A673 (cell line): ENCODE measurements at regions not wholly inside any gene's neighbourhood (a gene's known extent, or its start where the extent isn't known, plus 50 kb on each side); places are given as distances from the start of the nearest gene placed in this dataset.
A peak's percentile ranks its signal among the peaks of the same experiment; 100 is the strongest.

Source experiments
- BruUV-seq: library from RNA; stranded (reverse); fragments of 400-500 nt; replicated peaks from 2 replicates; lab custom pipeline; 2021; lab: Mats Ljungman, UMichigan
- CTCF ChIA-PET: fragments of 300-600 bp; sonication (Branson Sonifier 250); formaldehyde crosslinking; loops from one replicate; lab custom pipeline; 2022; ENCODE audit warnings: antibody characterized with exemption; lab: Charles Lee
- POLR2A ChIA-PET: fragments of 300-600 bp; sonication (Branson Sonifier 250); formaldehyde crosslinking; loops from one replicate; lab custom pipeline; 2022; ENCODE audit warnings: antibody characterized with exemption; ENCODE audit not compliant: low non-redundant PET; lab: Charles Lee
- DNase-seq: peaks from one replicate; pipeline ENCODE4 v3.0.0-alpha.2; 2015; ENCODE audit warnings: low spot score
- H3K27ac ChIP-seq: fragments of 200-600 bp; sonication (generic); 2 replicates; pipeline ENCODE4 v1.5.1; 2016; ENCODE audit warnings: mixed run types, low read depth, mild to moderate bottlenecking, mixed read lengths, antibody characterized with exemption, low read length; ENCODE audit not compliant: poor library complexity, severe bottlenecking
- H3K27me3 ChIP-seq: fragments of 200-600 bp; sonication (generic); replicated peaks from 2 replicates; pipeline ENCODE4 v1.6.1; 2017; ENCODE audit warnings: mixed run types, low read depth, mild to moderate bottlenecking, mixed read lengths, antibody characterized with exemption, low read length; ENCODE audit not compliant: insufficient read depth, poor library complexity
- H3K36me3 ChIP-seq: fragments of 200-600 bp; sonication (generic); 2 replicates; pipeline ENCODE4 v1.6.1; 2016; ENCODE audit warnings: mixed run types, mild to moderate bottlenecking, mixed read lengths, antibody characterized with exemption, low read length; ENCODE audit not compliant: insufficient read depth, poor library complexity, severe bottlenecking
- H3K4me1 ChIP-seq: fragments of 200-600 bp; sonication (generic); 2 replicates; pipeline ENCODE4 v1.6.1; 2017; ENCODE audit warnings: mixed run types, mild to moderate bottlenecking, mixed read lengths, antibody characterized with exemption, low read length; ENCODE audit not compliant: insufficient read depth, poor library complexity, severe bottlenecking
- H3K4me3 ChIP-seq: fragments of 200-600 bp; sonication (generic); 2 replicates; pipeline ENCODE4 v1.5.1; 2016; ENCODE audit warnings: low read depth, mixed run types, mild to moderate bottlenecking, mixed read lengths, low read length; ENCODE audit not compliant: poor library complexity, severe bottlenecking
- H3K9me3 ChIP-seq: fragments of 200-600 bp; sonication (generic); 2 replicates; pipeline ENCODE4 v1.6.1; 2016; ENCODE audit warnings: mixed run types, low read depth, mild to moderate bottlenecking, mixed read lengths, antibody characterized with exemption, low read length; ENCODE audit not compliant: poor library complexity, severe bottlenecking
- EZH2 ChIP-seq: fragments of 200-600 bp; sonication (generic); IDR thresholded peaks from 2 replicates; pipeline ENCODE4 v1.6.1; 2017; ENCODE audit warnings: borderline replicate concordance, low read depth, mild to moderate bottlenecking, mixed read lengths, antibody characterized with exemption, low read length; ENCODE audit not compliant: poor library complexity, severe bottlenecking
- intact Hi-C: fragments of 100-400 bp; cut with micrococcal nuclease; formaldehyde crosslinking; loops from one replicate; pipeline ENCODE4 v1.10.0; 2022; ENCODE audit not compliant: unreplicated experiment
- TF ChIP-seq, protein P1 (sequence below): fragments of 300-800, 200-600 bp; sonication (generic); conservative IDR thresholded peaks from 2 replicates; pipeline ENCODE4 v1.5.1; 2017; ENCODE audit warnings: low read depth, mild to moderate bottlenecking, antibody characterized with exemption, low read length, moderate library complexity, mixed read lengths

DNA sequence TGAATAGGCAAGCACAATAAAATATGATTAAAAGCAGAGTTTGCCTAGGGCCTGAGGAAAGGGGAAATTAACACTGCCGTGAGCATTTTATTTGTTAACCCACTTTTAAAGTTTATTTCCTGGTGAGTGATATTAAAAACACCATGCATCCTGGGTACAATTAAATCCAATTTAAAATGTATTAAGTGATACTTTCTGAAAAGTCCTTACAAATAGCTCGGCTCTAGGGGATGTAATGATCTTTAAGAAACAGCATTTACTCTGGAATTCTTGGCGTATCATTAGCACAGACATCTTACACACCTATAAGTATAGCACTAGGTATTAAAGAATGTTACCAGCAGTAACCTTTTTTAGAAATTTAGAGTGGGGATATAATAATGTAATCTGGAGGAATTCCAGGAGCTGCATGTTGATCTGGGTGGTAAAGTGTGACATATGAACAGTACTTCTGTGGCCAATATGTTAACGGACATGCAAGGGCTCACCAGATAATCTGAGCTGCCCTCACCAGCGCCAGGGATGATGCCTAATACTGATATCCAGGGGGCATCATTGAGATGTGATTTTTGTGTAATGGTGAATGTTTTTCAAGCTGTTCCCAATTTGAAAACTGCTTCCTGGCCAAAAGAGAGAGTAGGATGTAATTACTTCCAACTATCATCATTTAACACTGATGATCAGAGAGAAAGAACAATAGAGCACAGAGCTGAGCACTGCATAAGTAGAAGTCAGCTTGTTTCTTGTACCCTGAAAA lies 235.9 kb downstream of the DSEL start:
- intact Hi-C loops = no loop called here
- peak; percentile 53 for DNase-seq
- Histone ChIP-seq H3K9me3 (no peaks in the 10 kb centered on the region), H3K36me3 (no peaks in the 10 kb centered on the region), H3K4me1 (peaks cover 10% of the 10 kb centered on the region), H3K4me3 (no peak overlapping the region), H3K27ac (peak overlapping the region; percentile 6), H3K27me3 (no peaks in the 10 kb centered on the region)
- CTCF ChIA-PET = no interaction called here
- POLR2A ChIA-PET = no interaction called here
- no TSS peak for BruUV-seq
- TF ChIP-seq EZH2 = no peak
- TF ChIP-seq, protein P1, sequence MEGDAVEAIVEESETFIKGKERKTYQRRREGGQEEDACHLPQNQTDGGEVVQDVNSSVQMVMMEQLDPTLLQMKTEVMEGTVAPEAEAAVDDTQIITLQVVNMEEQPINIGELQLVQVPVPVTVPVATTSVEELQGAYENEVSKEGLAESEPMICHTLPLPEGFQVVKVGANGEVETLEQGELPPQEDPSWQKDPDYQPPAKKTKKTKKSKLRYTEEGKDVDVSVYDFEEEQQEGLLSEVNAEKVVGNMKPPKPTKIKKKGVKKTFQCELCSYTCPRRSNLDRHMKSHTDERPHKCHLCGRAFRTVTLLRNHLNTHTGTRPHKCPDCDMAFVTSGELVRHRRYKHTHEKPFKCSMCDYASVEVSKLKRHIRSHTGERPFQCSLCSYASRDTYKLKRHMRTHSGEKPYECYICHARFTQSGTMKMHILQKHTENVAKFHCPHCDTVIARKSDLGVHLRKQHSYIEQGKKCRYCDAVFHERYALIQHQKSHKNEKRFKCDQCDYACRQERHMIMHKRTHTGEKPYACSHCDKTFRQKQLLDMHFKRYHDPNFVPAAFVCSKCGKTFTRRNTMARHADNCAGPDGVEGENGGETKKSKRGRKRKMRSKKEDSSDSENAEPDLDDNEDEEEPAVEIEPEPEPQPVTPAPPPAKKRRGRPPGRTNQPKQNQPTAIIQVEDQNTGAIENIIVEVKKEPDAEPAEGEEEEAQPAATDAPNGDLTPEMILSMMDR = no peak

DNA sequence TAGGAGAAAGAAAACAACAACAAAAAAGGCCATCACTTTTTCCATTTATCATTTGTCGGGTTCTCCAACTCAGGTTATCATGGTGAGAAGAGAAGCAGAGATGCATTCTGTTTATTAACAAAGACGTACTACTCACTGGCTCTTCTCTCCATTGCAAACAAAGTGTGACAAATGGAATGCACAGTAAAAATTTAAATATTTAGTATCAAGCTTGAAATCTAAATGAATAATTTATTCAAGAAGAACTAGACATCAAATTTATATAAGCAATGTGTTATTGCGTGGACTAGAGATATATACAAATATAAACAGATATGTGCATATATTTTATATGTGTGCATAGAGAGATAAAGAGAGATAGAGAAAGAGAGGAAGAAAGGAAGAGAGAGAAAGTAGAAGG lies 236.5 kb downstream of the DSEL start:
- peak overlapping the region; percentile 6 for H3K27ac ChIP-seq
- no peaks in the 10 kb centered on the region for H3K36me3 ChIP-seq
- BruUV-seq = no TSS peak
- intact Hi-C loops = no loop called here
- no peak overlapping the region for H3K4me3 ChIP-seq
- no peak for DNase-seq
- ChIA-PET POLR2A (no interaction called here), CTCF (no interaction called here)
- H3K27me3 ChIP-seq = no peaks in the 10 kb centered on the region
- H3K9me3 ChIP-seq = no peaks in the 10 kb centered on the region
- H3K4me1 ChIP-seq = peaks cover 10% of the 10 kb centered on the region
- TF ChIP-seq, protein P1 = no peak
- no peak for TF ChIP-seq EZH2

DNA sequence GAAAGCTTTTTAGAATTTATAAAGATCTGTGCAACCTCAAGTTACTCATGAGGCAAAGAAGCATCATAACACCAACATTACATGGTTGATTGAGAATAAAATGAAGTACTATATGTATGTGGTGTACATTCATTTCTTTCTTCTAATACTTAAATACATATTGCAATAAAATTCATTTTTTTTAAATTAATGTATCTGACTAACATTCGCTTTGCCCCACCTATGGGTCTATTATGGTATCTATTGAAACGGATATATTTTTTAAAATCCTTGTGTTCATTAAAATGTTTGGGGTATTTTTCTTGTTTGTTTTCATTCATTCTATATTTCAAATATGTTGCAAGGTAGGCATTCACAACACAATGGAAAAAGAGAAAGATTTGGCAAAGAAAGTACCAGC lies 237.5 kb downstream of the DSEL start:
- H3K4me3 ChIP-seq = no peak overlapping the region
- H3K9me3 ChIP-seq = no peaks in the 10 kb centered on the region
- H3K36me3 ChIP-seq = no peaks in the 10 kb centered on the region
- ChIA-PET CTCF (no interaction called here), POLR2A (no interaction called here)
- H3K27me3 ChIP-seq = no peaks in the 10 kb centered on the region
- intact Hi-C loops = no loop called here
- no peak for DNase-seq
- H3K4me1 ChIP-seq = peaks cover 10% of the 10 kb centered on the region
- no peak for TF ChIP-seq EZH2
- TF ChIP-seq, protein P1 = no peak
- no TSS peak for BruUV-seq
- no peak overlapping the region for H3K27ac ChIP-seq
